ENCODE measurements at regions not wholly inside any gene's neighbourhood (a gene's known extent, or its start where the extent isn't known, plus 50 kb on each side); places are given as distances from the start of the nearest gene placed in this dataset.

DNA sequence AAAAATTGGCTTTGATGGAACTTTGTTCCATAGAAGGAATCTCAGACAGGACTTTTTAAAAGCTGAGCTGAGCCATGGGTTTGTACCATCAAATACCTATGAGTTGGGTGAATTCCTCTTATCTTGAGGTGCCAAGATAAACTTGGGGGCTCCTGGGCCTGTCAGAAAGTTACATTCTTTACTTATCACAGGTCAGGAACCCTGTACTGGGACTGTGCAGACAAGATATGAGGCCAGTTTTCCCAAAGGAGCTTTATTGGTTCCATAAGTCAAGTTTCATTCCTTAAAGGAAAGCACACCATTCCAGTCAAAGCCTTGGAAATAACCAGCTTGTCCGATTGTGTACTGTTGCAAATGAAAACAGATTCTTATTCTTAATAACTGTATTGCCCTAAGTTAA, 72.4 kb upstream of the PACRGL start:
- TF ChIP-seq, protein P1, sequence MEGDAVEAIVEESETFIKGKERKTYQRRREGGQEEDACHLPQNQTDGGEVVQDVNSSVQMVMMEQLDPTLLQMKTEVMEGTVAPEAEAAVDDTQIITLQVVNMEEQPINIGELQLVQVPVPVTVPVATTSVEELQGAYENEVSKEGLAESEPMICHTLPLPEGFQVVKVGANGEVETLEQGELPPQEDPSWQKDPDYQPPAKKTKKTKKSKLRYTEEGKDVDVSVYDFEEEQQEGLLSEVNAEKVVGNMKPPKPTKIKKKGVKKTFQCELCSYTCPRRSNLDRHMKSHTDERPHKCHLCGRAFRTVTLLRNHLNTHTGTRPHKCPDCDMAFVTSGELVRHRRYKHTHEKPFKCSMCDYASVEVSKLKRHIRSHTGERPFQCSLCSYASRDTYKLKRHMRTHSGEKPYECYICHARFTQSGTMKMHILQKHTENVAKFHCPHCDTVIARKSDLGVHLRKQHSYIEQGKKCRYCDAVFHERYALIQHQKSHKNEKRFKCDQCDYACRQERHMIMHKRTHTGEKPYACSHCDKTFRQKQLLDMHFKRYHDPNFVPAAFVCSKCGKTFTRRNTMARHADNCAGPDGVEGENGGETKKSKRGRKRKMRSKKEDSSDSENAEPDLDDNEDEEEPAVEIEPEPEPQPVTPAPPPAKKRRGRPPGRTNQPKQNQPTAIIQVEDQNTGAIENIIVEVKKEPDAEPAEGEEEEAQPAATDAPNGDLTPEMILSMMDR (IDR thresholded peaks at IDR 0.05) = no peak
- TF ChIP-seq SIN3A (IDR thresholded peaks at IDR 0.05; ENCODE audit: borderline replicate concordance, insufficient read depth, low read depth, low read length) (no peak), TCF7L2 (IDR thresholded peaks at IDR 0.05; ENCODE audit: low read depth, low read length) (no peak), POLR2AphosphoS5 (IDR thresholded peaks at IDR 0.05; ENCODE audit: low read depth, low read length) (no peak)
- TF ChIP-seq, protein P2, sequence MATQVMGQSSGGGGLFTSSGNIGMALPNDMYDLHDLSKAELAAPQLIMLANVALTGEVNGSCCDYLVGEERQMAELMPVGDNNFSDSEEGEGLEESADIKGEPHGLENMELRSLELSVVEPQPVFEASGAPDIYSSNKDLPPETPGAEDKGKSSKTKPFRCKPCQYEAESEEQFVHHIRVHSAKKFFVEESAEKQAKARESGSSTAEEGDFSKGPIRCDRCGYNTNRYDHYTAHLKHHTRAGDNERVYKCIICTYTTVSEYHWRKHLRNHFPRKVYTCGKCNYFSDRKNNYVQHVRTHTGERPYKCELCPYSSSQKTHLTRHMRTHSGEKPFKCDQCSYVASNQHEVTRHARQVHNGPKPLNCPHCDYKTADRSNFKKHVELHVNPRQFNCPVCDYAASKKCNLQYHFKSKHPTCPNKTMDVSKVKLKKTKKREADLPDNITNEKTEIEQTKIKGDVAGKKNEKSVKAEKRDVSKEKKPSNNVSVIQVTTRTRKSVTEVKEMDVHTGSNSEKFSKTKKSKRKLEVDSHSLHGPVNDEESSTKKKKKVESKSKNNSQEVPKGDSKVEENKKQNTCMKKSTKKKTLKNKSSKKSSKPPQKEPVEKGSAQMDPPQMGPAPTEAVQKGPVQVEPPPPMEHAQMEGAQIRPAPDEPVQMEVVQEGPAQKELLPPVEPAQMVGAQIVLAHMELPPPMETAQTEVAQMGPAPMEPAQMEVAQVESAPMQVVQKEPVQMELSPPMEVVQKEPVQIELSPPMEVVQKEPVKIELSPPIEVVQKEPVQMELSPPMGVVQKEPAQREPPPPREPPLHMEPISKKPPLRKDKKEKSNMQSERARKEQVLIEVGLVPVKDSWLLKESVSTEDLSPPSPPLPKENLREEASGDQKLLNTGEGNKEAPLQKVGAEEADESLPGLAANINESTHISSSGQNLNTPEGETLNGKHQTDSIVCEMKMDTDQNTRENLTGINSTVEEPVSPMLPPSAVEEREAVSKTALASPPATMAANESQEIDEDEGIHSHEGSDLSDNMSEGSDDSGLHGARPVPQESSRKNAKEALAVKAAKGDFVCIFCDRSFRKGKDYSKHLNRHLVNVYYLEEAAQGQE (IDR thresholded peaks at IDR 0.05; ENCODE audit: insufficient read depth in 1 of 2, low read depth in 2 of 2, low read length in 1 of 2) = no peak
